BE2C (cell line): ENCODE measurements at regions not wholly inside any gene's neighbourhood (a gene's known extent, or its start where the extent isn't known, plus 50 kb on each side); places are given as distances from the start of the nearest gene placed in this dataset.

Experiments
- DNase-seq: peaks from one replicate; pipeline ENCODE4 v3.0.0-alpha.2; 2020
- H3K27me3 ChIP-seq: fragments of 250-450 bp; sonication (Bioruptor Pico); 2 replicates; pipeline ENCODE4 v1.5.1; 2020; ENCODE audit warnings: mild to moderate bottlenecking
- H3K36me3 ChIP-seq: fragments of 250-450 bp; sonication (Bioruptor Pico); 2 replicates; pipeline ENCODE4 v1.5.1; 2020; ENCODE audit warnings: mild to moderate bottlenecking
- H3K4me1 ChIP-seq: fragments of 250-450 bp; sonication (Bioruptor Pico); 2 replicates; pipeline ENCODE4 v1.5.1; 2020
- H3K4me3 ChIP-seq: 2 replicates; pipeline ENCODE4 v1.5.1; 2011; ENCODE audit warnings: low read depth, low read length
- H3K9me3 ChIP-seq: fragments of 250-450 bp; sonication (Bioruptor Pico); 2 replicates; pipeline ENCODE4 v1.5.1; 2020
- TF ChIP-seq, protein P1 (sequence below): IDR thresholded peaks from 2 replicates; pipeline ENCODE4 v1.5.1; 2012; ENCODE audit warnings: mild to moderate bottlenecking, low read depth, low read length

DNA sequence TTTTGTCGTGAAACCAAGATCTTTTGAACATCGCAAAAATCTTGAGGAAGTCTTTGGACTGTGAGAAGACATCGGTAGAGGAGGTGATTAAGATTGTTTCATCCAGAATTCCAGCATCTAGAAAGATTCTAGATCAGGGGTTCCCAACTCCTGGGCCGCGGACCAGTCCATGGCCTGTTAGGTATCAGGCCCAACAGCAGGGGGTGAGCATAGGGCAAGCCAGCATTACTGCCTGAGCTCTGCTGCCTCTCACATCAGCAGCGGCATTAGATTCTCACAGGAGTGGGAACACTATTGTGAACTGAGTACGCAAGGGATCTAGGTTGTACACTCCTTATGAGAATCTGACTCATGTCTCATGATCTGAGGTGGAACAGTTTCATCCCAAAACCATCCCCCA, 600.6 kb upstream of the CDH11 start:
- Histone ChIP-seq H3K9me3 (no peaks in the 10 kb centered on the region), H3K4me3 (no peak overlapping the region), H3K27me3 (no peaks in the 10 kb centered on the region), H3K36me3 (no peaks in the 10 kb centered on the region), H3K4me1 (peaks cover 6% of the 10 kb centered on the region)
- TF ChIP-seq, protein P1, sequence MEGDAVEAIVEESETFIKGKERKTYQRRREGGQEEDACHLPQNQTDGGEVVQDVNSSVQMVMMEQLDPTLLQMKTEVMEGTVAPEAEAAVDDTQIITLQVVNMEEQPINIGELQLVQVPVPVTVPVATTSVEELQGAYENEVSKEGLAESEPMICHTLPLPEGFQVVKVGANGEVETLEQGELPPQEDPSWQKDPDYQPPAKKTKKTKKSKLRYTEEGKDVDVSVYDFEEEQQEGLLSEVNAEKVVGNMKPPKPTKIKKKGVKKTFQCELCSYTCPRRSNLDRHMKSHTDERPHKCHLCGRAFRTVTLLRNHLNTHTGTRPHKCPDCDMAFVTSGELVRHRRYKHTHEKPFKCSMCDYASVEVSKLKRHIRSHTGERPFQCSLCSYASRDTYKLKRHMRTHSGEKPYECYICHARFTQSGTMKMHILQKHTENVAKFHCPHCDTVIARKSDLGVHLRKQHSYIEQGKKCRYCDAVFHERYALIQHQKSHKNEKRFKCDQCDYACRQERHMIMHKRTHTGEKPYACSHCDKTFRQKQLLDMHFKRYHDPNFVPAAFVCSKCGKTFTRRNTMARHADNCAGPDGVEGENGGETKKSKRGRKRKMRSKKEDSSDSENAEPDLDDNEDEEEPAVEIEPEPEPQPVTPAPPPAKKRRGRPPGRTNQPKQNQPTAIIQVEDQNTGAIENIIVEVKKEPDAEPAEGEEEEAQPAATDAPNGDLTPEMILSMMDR: peak; percentile 14
- no peak for DNase-seq

GRCh38 chr16:65717846-65718245, 596.0 kb upstream of the CDH11 start:
- Histone ChIP-seq H3K4me3 (no peak overlapping the region), H3K27me3 (no peaks in the 10 kb centered on the region)

DNA sequence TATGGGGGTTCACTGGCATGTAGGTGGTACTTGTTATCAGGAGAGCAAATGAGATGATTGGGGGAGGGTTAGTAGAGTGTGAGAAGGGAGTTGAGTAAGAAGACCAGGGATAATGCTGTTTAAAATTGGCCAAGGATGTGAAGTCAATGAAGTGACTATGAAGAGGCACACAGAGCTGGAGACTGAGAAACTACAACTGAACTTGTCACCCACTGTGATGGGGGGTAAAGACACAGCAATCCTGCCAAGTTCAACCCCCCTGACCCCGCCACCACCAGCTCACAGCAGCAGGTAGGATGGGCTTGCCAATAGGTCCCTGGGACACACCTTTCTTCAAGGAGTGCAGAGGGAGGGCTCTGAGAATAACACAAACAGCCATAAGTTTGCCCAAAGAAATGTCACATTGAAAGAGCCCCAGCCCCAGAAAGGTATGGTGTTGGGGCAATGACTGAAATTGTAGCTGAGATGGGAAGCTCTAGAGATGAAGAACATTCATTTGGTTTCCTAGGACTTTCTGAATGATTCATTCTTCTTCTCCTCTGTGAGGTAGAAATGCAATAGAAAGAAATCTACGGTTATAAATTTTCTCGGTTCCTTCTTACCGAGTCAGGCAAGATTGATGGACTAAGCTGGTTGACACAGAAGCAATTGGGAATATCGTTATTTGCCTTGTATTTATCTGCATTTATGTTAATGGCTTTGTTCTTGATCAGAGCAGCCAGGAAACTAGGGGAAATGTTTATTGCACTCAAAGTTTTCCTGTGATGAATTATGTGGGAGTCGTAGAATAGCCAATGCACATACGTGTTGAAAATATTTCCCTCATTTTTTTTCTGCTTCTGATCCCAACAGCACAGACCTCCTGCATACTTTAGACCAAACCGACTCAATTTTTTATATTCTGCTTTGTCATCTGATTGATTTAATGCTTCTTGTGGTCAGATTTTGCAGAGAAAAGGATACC, 595.2 kb upstream of the CDH11 start:
- H3K4me3 ChIP-seq: no peak overlapping the region
- TF ChIP-seq, protein P1: no peak
- H3K4me1 ChIP-seq: no peaks in the 10 kb centered on the region
- no peaks in the 10 kb centered on the region for H3K36me3 ChIP-seq
- no peaks in the 10 kb centered on the region for H3K27me3 ChIP-seq
- no peaks in the 10 kb centered on the region for H3K9me3 ChIP-seq
- DNase-seq: no peak

More at GRCh38 chr16:65717846-65718245, 596.0 kb upstream of the CDH11 start:
- H3K4me1 ChIP-seq: no peaks in the 10 kb centered on the region
- H3K9me3 ChIP-seq: no peaks in the 10 kb centered on the region
- H3K36me3 ChIP-seq: no peaks in the 10 kb centered on the region
- DNase-seq: no peak
- TF ChIP-seq, protein P1: no peak

GRCh38 chr16:65713181-65713808, 591.4 kb upstream of the CDH11 start:
- no peaks in the 10 kb centered on the region for H3K4me1 ChIP-seq
- DNase-seq: no peak
- H3K4me3 ChIP-seq: no peak overlapping the region
- H3K36me3 ChIP-seq: no peaks in the 10 kb centered on the region
- TF ChIP-seq, protein P1: no peak
- no peaks in the 10 kb centered on the region for H3K9me3 ChIP-seq
- no peaks in the 10 kb centered on the region for H3K27me3 ChIP-seq

GRCh38 chr16:65710107-65710506, 588.2 kb upstream of the CDH11 start:
- Histone ChIP-seq H3K27me3 (no peaks in the 10 kb centered on the region), H3K36me3 (no peaks in the 10 kb centered on the region), H3K4me1 (no peaks in the 10 kb centered on the region), H3K4me3 (no peak overlapping the region), H3K9me3 (no peaks in the 10 kb centered on the region)
- no peak for DNase-seq
- TF ChIP-seq, protein P1: no peak

DNA sequence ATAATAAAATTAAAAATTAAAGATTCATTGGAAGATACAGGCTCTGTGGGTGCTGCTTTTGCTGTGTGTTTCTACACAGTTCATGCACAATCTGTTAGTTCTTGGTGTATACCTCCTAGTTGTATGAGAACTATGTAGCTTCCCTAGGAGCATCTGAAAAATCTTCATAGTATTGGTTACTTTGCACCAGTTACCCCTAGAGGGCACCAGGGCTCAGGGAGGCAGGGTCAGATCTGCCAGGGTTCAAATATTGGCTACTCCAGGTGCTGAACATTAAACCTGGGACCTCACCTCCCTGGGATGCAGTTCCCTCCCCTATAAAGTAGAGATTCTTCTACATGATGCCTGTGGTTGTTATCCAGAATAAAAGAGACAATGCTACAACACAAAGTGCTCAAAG, 583.0 kb upstream of the CDH11 start:
- TF ChIP-seq, protein P1: peak; percentile 57
- Histone ChIP-seq H3K27me3 (no peaks in the 10 kb centered on the region), H3K9me3 (no peaks in the 10 kb centered on the region), H3K4me3 (no peak overlapping the region), H3K4me1 (no peaks in the 10 kb centered on the region; the same call in 1 of the 2 replicates), H3K36me3 (no peaks in the 10 kb centered on the region)
- peak; percentile 24 for DNase-seq
